T-helper 2 cell (primary cell): ENCODE measurements at regions not wholly inside any gene's neighbourhood (a gene's known extent, or its start where the extent isn't known, plus 50 kb on each side); places are given as distances from the start of the nearest gene placed in this dataset.

Experiments used
- DNase-seq, 5 experiments: peaks; one replicate each; pipeline versions ENCODE4 v3.0.0 to v3.0.0-alpha.2; 2012 to 2022

DNA sequence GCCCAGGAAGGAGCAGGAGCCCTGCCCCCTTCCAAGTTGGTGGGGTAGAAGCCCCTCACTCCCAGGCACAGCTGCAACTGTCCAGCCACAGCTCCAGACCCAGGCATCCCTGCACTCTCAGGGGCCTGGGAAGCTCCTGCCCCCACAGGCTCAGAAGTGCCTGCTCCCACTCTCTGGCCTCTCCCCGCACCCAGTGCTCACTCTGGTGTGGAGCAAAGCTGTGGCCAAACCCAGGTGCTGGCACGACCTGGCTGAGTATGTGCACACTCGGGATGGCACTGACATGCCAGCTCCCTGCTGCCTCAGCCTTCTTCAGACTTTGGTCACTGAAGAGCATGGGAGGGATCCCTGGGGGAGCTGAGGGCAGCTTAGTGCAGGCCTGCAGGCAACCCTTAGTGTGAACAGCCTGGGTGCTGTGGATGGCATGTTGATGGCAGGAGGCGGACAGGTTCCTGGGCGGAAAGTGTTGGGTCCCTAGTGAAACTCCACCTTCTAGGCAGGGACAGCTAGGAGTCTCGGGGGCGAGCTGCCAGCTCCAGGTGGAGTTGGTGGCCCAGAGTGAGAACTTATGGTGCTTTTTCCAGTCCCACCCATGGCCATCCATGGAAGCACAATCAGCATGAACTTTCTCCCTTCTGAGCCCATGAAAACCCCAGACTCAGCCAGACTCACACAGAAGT, 489.2 kb upstream of the ROBO2 start:
- no peak for DNase-seq

DNA sequence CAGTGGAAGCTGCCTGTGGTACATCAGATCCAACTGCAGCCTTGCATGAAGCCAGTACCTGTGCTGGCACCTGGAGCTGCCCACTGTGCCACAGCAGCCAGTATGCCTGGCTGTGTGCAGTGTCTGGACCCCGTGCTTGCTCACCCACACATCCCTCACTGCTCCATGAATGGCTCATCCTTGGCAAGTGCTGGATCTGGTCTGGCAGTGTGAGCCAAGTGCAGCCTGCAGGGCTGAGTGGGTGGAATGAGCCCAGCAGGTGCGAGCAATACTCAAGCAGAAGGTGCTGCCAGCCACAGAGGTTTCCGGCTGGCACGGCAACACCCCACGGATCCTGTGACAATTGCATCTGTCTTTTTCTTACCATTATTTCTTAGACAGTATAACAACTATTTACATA, 488.2 kb upstream of the ROBO2 start:
- DNase-seq: no peak

DNA sequence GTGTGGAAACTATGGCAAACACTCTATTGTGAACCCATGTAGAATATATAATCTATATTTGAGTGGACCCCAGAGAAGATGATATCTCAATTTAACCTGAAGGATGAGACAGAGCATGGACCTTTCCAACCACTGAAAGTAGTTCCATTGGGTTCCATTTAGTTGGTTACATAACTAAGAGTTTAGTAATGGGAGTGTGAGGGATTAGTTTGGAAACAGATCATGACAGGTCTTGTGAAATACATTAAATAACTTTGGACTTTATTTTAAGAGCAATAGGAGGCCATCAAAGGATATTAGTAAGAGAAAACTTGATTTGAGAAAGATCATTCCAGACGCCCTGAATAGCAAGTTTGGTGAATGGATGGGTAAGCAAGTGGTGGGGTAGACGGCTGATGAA, 487.2 kb upstream of the ROBO2 start:
- DNase-seq: no peak

- no peak for DNase-seq
These were observed 485.2 kb upstream of the ROBO2 start for GRCh38 chr3:76554707-76555106.

GRCh38 chr3:76561494-76562236, 478.2 kb upstream of the ROBO2 start:
- DNase-seq: no peak

- no peak for DNase-seq
These were observed 474.2 kb upstream of the ROBO2 start for GRCh38 chr3:76565496-76566210.

DNA sequence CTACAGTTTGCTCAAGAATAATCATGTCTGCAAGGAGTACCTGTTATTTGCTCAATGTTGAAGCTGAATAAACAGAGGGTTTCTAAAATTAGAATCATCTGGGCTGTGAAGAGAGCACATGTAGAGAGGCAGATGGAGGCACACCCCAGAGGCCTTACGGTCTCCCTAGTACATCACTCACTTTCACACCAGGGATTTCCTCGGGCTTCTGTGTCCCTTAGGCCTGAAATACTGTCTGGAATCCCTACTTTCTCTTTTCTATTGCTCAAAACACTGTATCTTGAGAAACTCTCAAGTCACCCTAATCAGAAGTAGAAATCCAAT, 473.7 kb upstream of the ROBO2 start:
- no peak for DNase-seq

GRCh38 chr3:76566904-76567303, 473.0 kb upstream of the ROBO2 start:
- no peak for DNase-seq

- no peak for DNase-seq
These were observed 469.4 kb upstream of the ROBO2 start for GRCh38 chr3:76570436-76571057.

DNA sequence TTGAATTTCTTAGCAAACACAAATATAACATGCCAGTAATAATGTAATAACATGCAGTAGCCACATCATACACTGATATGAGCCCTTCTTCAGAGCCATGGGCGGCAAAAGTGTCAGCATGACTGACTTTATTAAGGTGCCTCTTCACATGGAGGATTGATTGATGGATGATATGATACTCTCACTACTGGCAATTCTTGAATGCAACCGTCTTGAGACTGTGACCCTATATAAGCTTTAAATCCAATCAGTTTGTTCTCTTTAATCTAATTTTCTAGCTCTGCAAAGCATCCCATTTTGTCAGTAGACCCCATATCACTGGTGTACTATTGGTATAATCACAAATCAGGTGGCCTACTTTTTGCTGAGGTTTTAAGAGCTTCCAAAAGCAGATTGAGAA, 463.7 kb upstream of the ROBO2 start:
- no peak for DNase-seq

DNA sequence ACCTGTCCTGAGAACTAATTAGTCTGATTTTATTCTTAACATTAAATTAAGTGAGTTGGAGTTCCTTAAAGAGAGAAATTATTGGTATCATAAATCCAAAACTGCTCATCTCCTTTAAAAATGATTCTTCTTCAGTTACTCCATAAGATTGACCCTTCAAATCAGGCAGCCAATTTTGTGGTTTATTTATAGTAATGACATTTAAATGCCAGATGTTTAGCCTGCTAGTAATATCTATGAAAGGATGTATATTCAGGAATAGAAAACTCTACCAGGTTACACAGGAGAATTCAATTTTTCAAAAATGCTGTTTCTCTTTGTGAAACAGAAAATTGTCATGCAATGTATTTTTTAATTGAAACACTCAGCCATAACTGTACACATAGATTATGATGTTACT, 457.8 kb upstream of the ROBO2 start:
- no peak for DNase-seq

DNA sequence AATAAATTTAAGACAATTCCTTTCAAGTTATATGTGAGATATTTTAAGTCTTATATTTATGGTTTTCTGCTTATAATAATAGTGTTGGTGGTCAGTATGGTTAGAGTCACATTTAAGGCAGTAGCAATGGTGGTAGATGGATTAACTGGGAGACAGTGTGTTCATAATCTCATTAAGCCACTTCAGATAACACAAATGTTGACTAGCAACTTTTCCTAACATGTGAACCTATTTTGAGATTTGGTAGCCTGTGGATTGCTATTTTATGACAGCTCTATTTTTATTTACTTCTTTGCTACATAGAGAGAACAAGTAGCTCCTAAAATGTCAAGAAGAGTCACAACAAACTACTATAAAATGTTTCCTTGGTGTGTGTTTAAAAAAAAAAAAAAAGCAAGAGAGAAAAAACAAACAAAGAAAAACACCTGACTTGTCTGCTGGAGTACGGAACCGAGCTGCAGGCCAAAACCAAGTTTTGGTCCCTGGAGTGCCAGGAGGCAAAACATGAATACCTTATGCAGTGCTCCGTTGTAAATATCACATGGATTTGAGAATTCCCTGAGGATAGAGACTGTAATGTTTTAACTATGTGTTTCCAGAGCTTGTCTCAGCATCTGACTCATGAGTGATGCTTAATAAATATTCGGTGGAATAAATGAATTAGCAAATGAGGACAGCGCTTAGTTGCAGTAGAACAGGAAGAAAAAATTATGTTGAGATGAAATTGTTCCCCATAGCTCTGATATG, 457.1 kb upstream of the ROBO2 start:
- DNase-seq: no peak

- no peak for DNase-seq
These were observed 454.0 kb upstream of the ROBO2 start for GRCh38 chr3:76585794-76586392.

GRCh38 chr3:76586471-76586870, 453.4 kb upstream of the ROBO2 start:
- DNase-seq: no peak

- no peak for DNase-seq
These were observed 429.7 kb upstream of the ROBO2 start for GRCh38 chr3:76610150-76610549.

GRCh38 chr3:76615719-76616118, 424.2 kb upstream of the ROBO2 start:
- DNase-seq: no peak

DNA sequence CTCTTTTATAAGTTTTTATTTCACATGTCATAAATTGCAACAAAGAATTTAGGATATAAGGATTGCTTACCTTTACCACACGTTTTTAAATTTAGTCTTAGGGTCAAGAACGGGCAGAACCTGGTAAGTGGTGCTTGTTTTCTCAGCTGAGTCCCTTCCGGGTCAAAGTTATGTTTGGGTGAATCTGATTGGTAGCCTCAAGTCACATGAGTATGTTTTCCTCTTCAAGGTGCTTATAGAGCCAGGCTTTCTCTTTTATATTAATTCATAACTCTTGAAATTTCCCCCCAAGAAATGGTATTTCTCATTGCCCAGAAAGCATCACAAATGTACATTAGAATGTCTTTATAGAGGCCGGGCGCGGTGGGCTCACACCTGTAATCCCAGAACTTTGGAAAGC, 415.7 kb upstream of the ROBO2 start:
- no peak for DNase-seq

- no peak for DNase-seq
These were observed 412.7 kb upstream of the ROBO2 start for GRCh38 chr3:76627236-76627635.

DNA sequence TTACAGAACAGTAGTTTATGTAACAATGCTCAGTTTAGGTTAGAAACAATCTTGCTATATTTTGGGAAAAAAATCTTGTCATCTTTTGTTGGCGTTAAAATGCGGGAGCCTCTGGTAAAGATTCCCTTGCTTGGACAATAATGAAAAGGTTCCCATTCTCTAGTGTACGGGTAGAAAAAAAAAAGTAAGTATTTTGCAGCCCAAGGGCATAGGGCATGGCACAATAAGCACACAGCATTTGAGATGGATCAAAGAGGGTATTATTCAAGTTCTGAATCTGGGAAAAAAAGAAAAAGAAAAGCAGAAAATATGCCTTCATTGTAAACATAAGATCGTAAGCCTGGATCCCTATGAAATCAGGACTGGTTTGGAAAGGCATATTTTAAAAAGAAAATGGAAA, 408.6 kb upstream of the ROBO2 start:
- DNase-seq: no peak

DNA sequence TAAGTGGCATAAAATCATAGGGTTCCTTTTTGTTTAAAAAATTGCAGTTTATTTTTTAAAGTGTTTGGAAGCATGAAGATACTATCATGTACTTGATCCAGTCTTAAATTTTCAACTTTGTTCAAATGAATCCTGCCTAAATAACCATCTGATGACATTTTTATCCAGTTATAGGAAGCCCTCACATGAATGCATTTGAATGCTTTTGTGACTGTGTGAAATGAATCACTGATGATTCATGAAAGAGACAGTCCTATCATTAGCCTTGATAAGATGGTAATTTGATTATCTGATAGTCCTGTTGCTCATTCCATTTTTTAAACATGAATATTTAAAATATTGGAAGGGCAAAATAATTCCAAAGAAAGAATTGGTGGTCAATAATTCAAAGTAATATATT, 401.9 kb upstream of the ROBO2 start:
- no peak for DNase-seq

DNA sequence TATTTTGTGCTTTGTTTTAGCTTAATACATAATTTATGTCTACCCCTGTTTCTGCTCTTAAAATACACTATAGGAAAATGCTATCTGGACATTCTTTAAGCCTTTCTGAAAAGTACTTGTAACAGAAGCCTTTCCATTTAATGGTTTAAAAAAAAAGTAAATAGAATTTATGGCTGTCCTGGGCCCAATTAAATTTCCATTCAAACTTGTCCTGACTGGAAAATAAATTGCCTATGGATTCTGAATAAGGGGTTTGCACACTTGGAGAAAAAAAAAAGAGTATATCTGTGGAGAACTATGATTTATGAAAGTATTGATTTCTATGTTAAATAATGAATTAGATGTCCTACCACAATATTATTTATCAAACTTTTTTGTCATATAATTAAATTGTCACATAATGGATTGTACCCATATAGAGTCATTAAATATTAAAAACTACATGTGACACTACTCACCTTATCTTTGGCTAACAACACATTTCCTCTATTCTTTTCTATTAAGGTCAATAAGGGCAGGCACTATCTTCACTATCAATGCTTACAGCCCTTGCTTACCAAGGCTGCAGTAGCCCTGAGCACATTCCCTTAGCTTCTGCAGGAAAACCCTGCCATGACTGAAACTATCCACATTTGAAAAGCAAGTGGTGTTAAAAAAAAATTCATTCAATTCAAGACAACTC, 396.1 kb upstream of the ROBO2 start:
- DNase-seq: no peak

- DNase-seq: no peak
These were observed 395.6 kb upstream of the ROBO2 start for GRCh38 chr3:76644305-76644675.
